Activated T-helper 17 cell treated with anti-CD3 and anti-CD28 coated beads, Interleukin-2, amount 50 U/mL, for 72 hours (primary cell): ENCODE measurements at regions not wholly inside any gene's neighbourhood (a gene's known extent, or its start where the extent isn't known, plus 50 kb on each side); places are given as distances from the start of the nearest gene placed in this dataset.
"Not testable (repeated sequence)": the region's sequence is repeated elsewhere in the genome, so short reads cannot be mapped to it uniquely, and the experiment has no call there.

Source experiments
- ATAC-seq: fragments of 150-1000 bp; cut with Tn5 transposase; replicated peaks from 2 replicates; pipeline ENCODE4 v1.10.0; 2021; ENCODE audit warnings: mild to moderate bottlenecking, moderate library complexity
- H3K27ac Mint-ChIP-seq: one replicate; pipeline ENCODE4 v1.8.0; 2022; ENCODE audit warnings: mixed read lengths
- H3K27me3 Mint-ChIP-seq: one replicate; pipeline ENCODE4 v1.8.0; 2022; ENCODE audit warnings: mixed read lengths
- H3K36me3 Mint-ChIP-seq: one replicate; pipeline ENCODE4 v1.8.0; 2022; ENCODE audit warnings: low read depth, mild to moderate bottlenecking, mixed read lengths
- H3K4me1 Mint-ChIP-seq: one replicate; pipeline ENCODE4 v1.8.0; 2022; ENCODE audit warnings: mixed read lengths
- H3K4me3 Mint-ChIP-seq: one replicate; pipeline ENCODE4 v1.8.0; 2022; ENCODE audit warnings: mild to moderate bottlenecking, mixed read lengths
- H3K9me3 Mint-ChIP-seq: one replicate; pipeline ENCODE4 v1.8.0; 2022; ENCODE audit warnings: mixed read lengths

DNA sequence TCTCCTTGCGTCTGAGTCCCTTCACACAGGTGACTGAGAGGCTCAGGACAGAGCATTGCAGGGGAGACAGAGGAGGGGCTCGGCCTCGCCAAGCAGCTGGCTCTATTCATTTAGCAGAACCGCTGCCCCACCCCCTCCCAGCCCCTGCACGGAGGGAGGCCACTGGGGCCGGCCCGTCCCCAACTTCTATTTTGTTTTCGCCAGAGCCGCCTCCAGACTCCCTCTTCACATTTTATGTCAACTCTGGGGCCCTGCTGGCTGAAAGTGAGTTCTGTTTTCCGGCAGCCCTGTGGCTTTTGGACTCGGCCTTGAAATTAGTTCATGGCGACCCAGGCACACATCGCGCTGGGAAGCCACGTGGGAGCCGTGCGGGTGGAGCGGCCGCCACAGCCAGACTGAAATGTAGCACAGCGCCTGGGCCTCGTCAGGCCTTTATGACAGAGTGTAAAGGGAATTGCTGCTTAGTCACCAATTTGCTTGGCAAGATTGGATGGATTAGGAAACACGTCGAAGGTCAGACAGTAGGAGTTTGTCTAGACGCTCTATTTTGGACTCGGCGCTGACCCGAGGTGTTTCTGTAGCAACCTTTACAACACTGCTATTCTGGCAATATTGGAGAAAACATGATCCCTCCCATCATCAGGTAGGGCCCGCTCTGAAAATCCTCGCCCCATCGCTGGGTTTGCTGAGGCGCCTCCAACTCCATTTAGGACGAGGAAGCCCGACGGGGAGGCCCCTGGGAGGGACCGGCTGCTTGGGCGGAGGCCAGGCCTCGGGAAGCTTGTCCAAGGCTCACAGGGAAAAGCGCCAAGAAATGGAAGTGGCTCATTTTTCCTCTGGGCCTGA lies 90.7 kb upstream of the CTDP1 start:
- H3K4me3 Mint-ChIP-seq: no peak overlapping the region
- H3K27me3 Mint-ChIP-seq: peaks cover 8% of the 10 kb centered on the region
- H3K36me3 Mint-ChIP-seq: no peaks in the 10 kb centered on the region
- no peaks in the 10 kb centered on the region for H3K9me3 Mint-ChIP-seq
- H3K27ac Mint-ChIP-seq: no peak overlapping the region
- H3K4me1 Mint-ChIP-seq: no peaks in the 10 kb centered on the region
- no peak for ATAC-seq

GRCh38 chr18:79589601-79590091 lies 90.0 kb upstream of the CTDP1 start:
- H3K36me3 Mint-ChIP-seq: no peaks in the 10 kb centered on the region
- no peak overlapping the region for H3K4me3 Mint-ChIP-seq
- H3K9me3 Mint-ChIP-seq: no peaks in the 10 kb centered on the region
- H3K4me1 Mint-ChIP-seq: no peaks in the 10 kb centered on the region
- ATAC-seq: no peak
- H3K27ac Mint-ChIP-seq: no peak overlapping the region
- peaks cover 8% of the 10 kb centered on the region for H3K27me3 Mint-ChIP-seq

DNA sequence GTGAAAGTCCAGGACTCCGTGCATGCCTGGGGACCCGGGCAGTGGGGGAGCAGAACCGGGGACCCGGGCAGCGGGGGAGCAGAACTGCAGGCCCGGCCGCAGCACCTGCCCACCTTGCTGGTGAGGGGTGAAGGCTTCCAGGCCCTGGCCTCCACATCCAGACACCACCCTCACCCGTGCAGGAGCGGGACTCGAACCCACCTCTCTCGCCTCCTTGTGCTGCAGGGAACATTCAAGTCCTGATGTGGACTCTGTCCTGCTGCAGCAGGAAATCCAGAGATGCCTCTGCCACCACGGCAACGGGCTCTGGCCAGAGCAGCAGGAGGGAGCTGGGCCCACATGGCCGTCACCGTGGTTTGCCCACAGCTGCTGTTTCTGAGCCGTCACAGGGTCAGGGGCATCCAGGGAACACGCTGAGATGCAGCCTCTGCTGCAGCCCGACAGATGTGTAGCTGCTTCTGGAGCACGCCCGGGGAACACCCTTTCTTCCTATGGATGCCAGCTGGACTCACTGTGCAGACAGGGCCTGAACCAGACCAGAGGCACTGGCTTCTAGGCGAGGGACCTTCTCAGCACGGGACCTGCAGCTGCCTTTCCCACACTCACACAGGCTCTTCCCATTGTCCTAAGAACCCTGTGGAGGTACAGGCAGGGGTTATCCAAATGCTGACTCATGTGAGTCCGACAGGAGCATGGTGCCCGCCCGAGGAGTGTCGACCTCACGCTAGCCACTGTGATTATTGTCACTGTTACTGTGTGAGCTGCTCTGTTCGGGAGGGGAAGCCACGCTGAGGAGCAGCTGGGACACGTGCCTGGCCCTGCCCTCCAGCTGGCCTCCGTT lies 89.2 kb upstream of the CTDP1 start:
- no peak overlapping the region for H3K4me3 Mint-ChIP-seq
- H3K36me3 Mint-ChIP-seq: no peaks in the 10 kb centered on the region
- no peak overlapping the region for H3K27ac Mint-ChIP-seq
- no peak for ATAC-seq
- no peaks in the 10 kb centered on the region for H3K9me3 Mint-ChIP-seq
- H3K4me1 Mint-ChIP-seq: no peaks in the 10 kb centered on the region
- peaks cover 8% of the 10 kb centered on the region for H3K27me3 Mint-ChIP-seq

- no peak for ATAC-seq
- no peaks in the 10 kb centered on the region for H3K36me3 Mint-ChIP-seq
- no peaks in the 10 kb centered on the region for H3K4me1 Mint-ChIP-seq
- no peak overlapping the region for H3K27ac Mint-ChIP-seq
- H3K4me3 Mint-ChIP-seq: no peak overlapping the region
- no peaks in the 10 kb centered on the region for H3K9me3 Mint-ChIP-seq
- H3K27me3 Mint-ChIP-seq: peaks cover 8% of the 10 kb centered on the region
Measured at GRCh38 chr18:79591032-79591308, 88.6 kb upstream of the CTDP1 start.

DNA sequence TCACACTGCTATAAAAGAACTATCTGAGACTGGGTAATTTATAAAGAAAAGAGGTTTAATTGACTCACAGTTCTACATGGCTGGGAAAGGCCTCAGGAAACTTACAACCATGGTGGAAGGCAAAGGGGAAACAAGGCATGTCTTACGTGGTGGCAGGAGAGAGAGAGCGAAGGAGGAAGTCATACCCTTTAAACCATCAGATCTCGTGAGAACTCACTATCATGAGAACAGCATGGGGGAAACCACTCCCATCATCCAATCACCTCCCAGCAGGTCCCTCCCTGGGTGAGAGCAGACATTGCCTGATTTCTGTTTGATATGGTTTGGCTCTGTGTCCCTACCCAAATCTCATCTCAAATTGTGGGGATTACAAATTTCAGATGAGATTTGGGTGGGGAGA lies 86.9 kb upstream of the CTDP1 start:
- ATAC-seq, H3K36me3 Mint-ChIP-seq, H3K4me1 Mint-ChIP-seq, H3K4me3 Mint-ChIP-seq, H3K27ac Mint-ChIP-seq, H3K9me3 Mint-ChIP-seq: not testable (repeated sequence)
- H3K27me3 Mint-ChIP-seq: peaks cover 11% of the 10 kb centered on the region

GRCh38 chr18:79595876-79596374 lies 83.7 kb upstream of the CTDP1 start:
- H3K4me1 Mint-ChIP-seq: no peaks in the 10 kb centered on the region
- no peaks in the 10 kb centered on the region for H3K36me3 Mint-ChIP-seq

GRCh38 chr18:79596446-79597175 lies 83.0 kb upstream of the CTDP1 start:
- Mint-ChIP-seq H3K9me3 (no peaks in the 10 kb centered on the region), H3K4me1 (no peaks in the 10 kb centered on the region), H3K27me3 (peaks cover 17% of the 10 kb centered on the region), H3K27ac (no peak overlapping the region), H3K36me3 (no peaks in the 10 kb centered on the region), H3K4me3 (no peak overlapping the region)
- ATAC-seq: no peak

More at GRCh38 chr18:79595876-79596374, 83.7 kb upstream of the CTDP1 start:
- Mint-ChIP-seq H3K27me3 (peaks cover 14% of the 10 kb centered on the region), H3K9me3 (no peaks in the 10 kb centered on the region), H3K4me3 (no peak overlapping the region), H3K27ac (no peak overlapping the region)
- no peak for ATAC-seq

- Mint-ChIP-seq H3K4me3 (no peak overlapping the region), H3K27me3 (peaks cover 16% of the 10 kb centered on the region), H3K36me3 (no peaks in the 10 kb centered on the region), H3K9me3 (no peaks in the 10 kb centered on the region), H3K27ac (no peak overlapping the region), H3K4me1 (no peaks in the 10 kb centered on the region)
- ATAC-seq: no peak
Measured at GRCh38 chr18:79597176-79597830, 82.3 kb upstream of the CTDP1 start.

- Mint-ChIP-seq H3K4me3 (no peak overlapping the region), H3K4me1 (no peaks in the 10 kb centered on the region), H3K9me3 (no peaks in the 10 kb centered on the region), H3K36me3 (no peaks in the 10 kb centered on the region), H3K27me3 (peaks cover 19% of the 10 kb centered on the region), H3K27ac (no peak overlapping the region)
- ATAC-seq: no peak
Measured at GRCh38 chr18:79597831-79598632, 81.6 kb upstream of the CTDP1 start.

DNA sequence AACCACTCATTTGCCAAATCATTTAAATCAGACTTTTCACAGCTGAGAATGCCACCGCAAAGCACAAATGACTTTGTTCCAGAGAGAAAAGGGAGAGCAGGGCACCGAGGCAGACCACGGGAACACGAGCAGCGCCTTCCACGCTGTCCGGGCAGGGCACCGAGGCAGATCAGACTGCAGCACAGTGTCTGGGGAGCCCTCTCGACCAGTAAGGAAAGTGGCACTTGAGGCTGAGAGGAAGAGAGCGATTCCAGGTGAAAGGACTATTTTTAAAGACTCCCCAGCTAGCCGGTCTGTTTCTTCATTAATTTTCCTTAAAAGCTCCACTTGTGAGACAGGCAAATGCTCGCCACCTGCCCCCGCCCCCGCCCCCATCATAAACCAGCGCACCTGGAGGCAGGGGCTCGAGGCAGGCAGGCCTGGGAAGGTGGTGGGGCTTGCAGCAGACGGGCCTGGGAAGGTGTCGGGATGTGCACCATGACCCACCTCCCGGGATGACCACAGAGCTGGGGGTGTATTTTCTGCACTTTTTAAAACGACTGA lies 80.9 kb upstream of the CTDP1 start:
- Mint-ChIP-seq H3K9me3 (no peaks in the 10 kb centered on the region), H3K36me3 (no peaks in the 10 kb centered on the region), H3K4me1 (no peaks in the 10 kb centered on the region), H3K4me3 (no peak overlapping the region), H3K27ac (no peak overlapping the region), H3K27me3 (peaks cover 15% of the 10 kb centered on the region)
- no peak for ATAC-seq

GRCh38 chr18:79599441-79599931 lies 80.1 kb upstream of the CTDP1 start:
- Mint-ChIP-seq H3K27ac (no peak overlapping the region), H3K4me3 (no peak overlapping the region), H3K4me1 (no peaks in the 10 kb centered on the region), H3K9me3 (no peaks in the 10 kb centered on the region), H3K36me3 (no peaks in the 10 kb centered on the region), H3K27me3 (peaks cover 15% of the 10 kb centered on the region)
- ATAC-seq: no peak

DNA sequence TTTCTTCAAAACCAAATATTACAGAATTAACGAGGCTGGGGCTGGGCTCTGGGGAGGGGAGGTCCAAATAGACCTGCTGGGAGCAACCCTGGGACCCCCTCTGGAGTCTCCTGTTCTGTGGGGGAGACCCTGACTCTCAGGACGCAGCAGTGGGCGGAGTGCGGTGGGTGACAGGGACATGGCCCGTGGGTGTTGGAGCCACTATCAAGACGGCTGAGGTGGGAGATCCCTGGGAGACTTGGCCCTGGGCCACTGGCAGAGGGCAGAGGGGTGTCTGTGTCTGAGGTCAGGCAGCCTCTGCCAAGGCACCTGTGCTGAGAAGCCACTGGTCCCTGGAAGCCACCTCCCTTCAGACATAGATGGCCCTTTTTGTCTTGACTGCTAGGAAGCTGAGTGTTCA lies 79.5 kb upstream of the CTDP1 start:
- no peaks in the 10 kb centered on the region for H3K4me1 Mint-ChIP-seq
- no peaks in the 10 kb centered on the region for H3K9me3 Mint-ChIP-seq
- H3K27ac Mint-ChIP-seq: no peak overlapping the region
- H3K27me3 Mint-ChIP-seq: peaks cover 15% of the 10 kb centered on the region
- ATAC-seq: no peak
- no peaks in the 10 kb centered on the region for H3K36me3 Mint-ChIP-seq
- H3K4me3 Mint-ChIP-seq: no peak overlapping the region

GRCh38 chr18:79600596-79600995 lies 79.0 kb upstream of the CTDP1 start:
- Mint-ChIP-seq H3K36me3 (no peaks in the 10 kb centered on the region), H3K9me3 (no peaks in the 10 kb centered on the region), H3K4me1 (no peaks in the 10 kb centered on the region), H3K27me3 (peaks cover 15% of the 10 kb centered on the region), H3K27ac (peak overlapping the region; percentile 36), H3K4me3 (no peak overlapping the region)
- no peak for ATAC-seq
